Spleen (tissue), 11 donors: ENCODE measurements at regions not wholly inside any gene's neighbourhood (a gene's known extent, or its start where the extent isn't known, plus 50 kb on each side); places are given as distances from the start of the nearest gene placed in this dataset.

Experiments
- DNase-seq: peaks from one replicate; pipeline ENCODE4 v3.0.0-alpha.2; 2020
- H3K27ac ChIP-seq, 8 donors: fragments of 200-600 bp; sonication (generic) in 7 of 8; 1 replicate in 4 of 8; 2 replicates in 4 of 8; pipeline versions ENCODE4 v1.5.0 to v1.8.0; 2016 to 2021; ENCODE audit warnings: inconsistent platforms in 4 of 8, mild to moderate bottlenecking in 4 of 8, moderate library complexity in 1 of 8
- H3K27me3 ChIP-seq, 7 donors: fragments of 200-600 bp; sonication (generic) in 6 of 7; replicated peaks in 1 of 7; 1 replicate in 4 of 7; 2 replicates in 3 of 7; pipeline versions ENCODE4 v1.5.0 to v1.8.0; 2016 to 2021; ENCODE audit warnings: inconsistent platforms in 3 of 7, mild to moderate bottlenecking in 1 of 7
- H3K36me3 ChIP-seq, 6 donors: fragments of 200-600 bp; sonication (generic) in 5 of 6; 1 replicate in 4 of 6; 2 replicates in 2 of 6; pipeline versions ENCODE4 v1.5.0 to v1.8.0; 2016 to 2021; ENCODE audit warnings: inconsistent platforms in 2 of 6
- H3K4me1 ChIP-seq, 6 donors: fragments of 200-600 bp; sonication (generic) in 5 of 6; 1 replicate in 3 of 6; 2 replicates in 3 of 6; pipeline versions ENCODE4 v1.5.0 to v1.8.0; 2016 to 2021; ENCODE audit warnings: inconsistent platforms in 3 of 6
- H3K4me3 ChIP-seq, 8 donors: fragments of 200-600 bp; sonication (generic) in 7 of 8; 1 replicate in 4 of 8; 2 replicates in 4 of 8; pipeline versions ENCODE4 v1.5.0 to v1.8.0; 2016 to 2021; ENCODE audit warnings: inconsistent platforms in 4 of 8, mild to moderate bottlenecking in 4 of 8, moderate library complexity in 2 of 8
- H3K9me3 ChIP-seq, 8 donors: fragments of 200-600 bp; sonication (generic) in 7 of 8; 1 replicate in 4 of 8; 2 replicates in 4 of 8; pipeline versions ENCODE4 v1.5.0 to v1.8.0; 2016 to 2021; ENCODE audit warnings: inconsistent platforms in 4 of 8
- POLR2A ChIP-seq, 3 donors: fragments of 450-650 bp; IDR thresholded peaks; one replicate each; pipeline ENCODE4 v1.5.1; 2017; ENCODE audit warnings: antibody characterized with exemption in 3 of 3, mild to moderate bottlenecking in 1 of 3
- POLR2AphosphoS5 ChIP-seq, 3 donors: sonication (generic); formaldehyde crosslinking; IDR thresholded peaks; one replicate each; pipeline ENCODE4 v1.5.1; 2017; ENCODE audit warnings: antibody characterized with exemption in 3 of 3
- WGBS, 5 donors: extraction: QIAGEN DNeasy Blood & Tissue Kit in 3 of 5; methylation state at CpG; one replicate each; pipeline versions ENCODE4 v1.1.5 to v1.1.7; 2013 to 2018; 5-methylcytosine and 5-hydroxymethylcytosine counted together
- intact Hi-C: fragments of 100-400 bp; cut with DNase I; formaldehyde crosslinking; loops from one replicate; pipeline ENCODE4 v1.15.0; 2023; ENCODE audit warnings: low total_unique reads
- TF ChIP-seq, protein P1 (sequence below), 11 experiments: fragments of 200-600 bp in 7 of 11; fragments of 450-650 bp in 4 of 11; sonication (generic) in 4 of 11; IDR thresholded peaks in 8 of 11; conservative IDR thresholded peaks in 3 of 11; 1 replicate in 7 of 11; 2 replicates in 4 of 11; pipeline versions ENCODE4 v1.4.0 to v1.8.0; 2016 to 2021; ENCODE audit warnings: antibody characterized with exemption in 11 of 11, inconsistent platforms in 4 of 11, mild to moderate bottlenecking in 1 of 11
- donor health status: healthy with polysubstance abuse.
- donor health status: DM: no; HTN: no; CAD: no; lungs with moderate emphysema.
- donor health status: DM: no; HTN: no; CAD: no.
- donor health status: Bipolar disorder and iron deficiency.
- donor health status: healthy.
- donor health status: DM: no; HTN: no; CAD: no.
- donor health status: DM: yes; HTN: yes; CAD: no.

DNA sequence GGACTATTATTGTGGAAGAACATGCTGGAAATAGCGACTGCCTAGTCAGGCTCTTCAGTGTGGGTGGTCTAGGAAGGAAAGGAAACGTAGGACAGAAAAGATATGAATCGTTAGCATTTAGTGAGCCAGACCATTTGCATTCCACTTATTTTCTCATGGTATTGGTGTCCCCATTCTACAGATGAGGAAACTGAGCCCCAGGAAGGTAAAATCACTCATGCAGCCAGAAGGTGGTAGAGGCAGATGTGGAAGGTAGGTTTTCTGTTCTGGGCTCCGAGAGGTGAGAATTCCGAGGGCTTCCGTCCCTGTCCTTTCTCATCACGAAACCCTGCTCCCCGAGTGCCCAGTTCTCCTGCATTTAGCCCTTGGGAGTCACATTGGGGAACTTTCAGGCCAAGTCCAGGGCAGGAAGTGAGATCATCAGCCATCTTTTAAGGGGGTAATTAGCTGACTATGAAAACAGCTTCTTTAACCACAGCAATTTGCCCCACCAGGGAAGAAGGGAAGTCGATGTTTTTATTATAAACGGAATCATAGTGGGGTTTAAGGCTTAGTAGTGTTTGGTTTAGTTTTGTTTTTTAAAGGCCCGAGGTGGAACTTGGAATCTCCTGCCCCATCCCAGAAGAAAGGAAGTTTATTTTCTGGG, 110.7 kb upstream of the IRX3 start:
- Histone ChIP-seq H3K4me1 (no peaks in the 10 kb centered on the region), H3K4me3 (no peak overlapping the region), H3K36me3 (no peaks in the 10 kb centered on the region), H3K27ac (no peak overlapping the region), H3K9me3 (peaks cover 0 to 6% (median 0%) of the 10 kb centered on the region in 8 donors), H3K27me3 (peaks cover 0 to 9% (median 0%) of the 10 kb centered on the region in 7 donors)
- WGBS, 5 donors: 69 to 74% (median 71%) methylated on average over 11 of the region's 11 CpGs
- no peak for TF ChIP-seq POLR2A (IDR thresholded peaks at IDR 0.05)
- TF ChIP-seq, protein P1, sequence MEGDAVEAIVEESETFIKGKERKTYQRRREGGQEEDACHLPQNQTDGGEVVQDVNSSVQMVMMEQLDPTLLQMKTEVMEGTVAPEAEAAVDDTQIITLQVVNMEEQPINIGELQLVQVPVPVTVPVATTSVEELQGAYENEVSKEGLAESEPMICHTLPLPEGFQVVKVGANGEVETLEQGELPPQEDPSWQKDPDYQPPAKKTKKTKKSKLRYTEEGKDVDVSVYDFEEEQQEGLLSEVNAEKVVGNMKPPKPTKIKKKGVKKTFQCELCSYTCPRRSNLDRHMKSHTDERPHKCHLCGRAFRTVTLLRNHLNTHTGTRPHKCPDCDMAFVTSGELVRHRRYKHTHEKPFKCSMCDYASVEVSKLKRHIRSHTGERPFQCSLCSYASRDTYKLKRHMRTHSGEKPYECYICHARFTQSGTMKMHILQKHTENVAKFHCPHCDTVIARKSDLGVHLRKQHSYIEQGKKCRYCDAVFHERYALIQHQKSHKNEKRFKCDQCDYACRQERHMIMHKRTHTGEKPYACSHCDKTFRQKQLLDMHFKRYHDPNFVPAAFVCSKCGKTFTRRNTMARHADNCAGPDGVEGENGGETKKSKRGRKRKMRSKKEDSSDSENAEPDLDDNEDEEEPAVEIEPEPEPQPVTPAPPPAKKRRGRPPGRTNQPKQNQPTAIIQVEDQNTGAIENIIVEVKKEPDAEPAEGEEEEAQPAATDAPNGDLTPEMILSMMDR (IDR thresholded peaks at IDR 0.05 in 8 of 11, conservative IDR thresholded peaks at IDR 0.05 in 3 of 11): no peak
- TF ChIP-seq POLR2AphosphoS5 (IDR thresholded peaks at IDR 0.05): no peak
- DNase-seq: no peak
- intact Hi-C loops: no loop called here

DNA sequence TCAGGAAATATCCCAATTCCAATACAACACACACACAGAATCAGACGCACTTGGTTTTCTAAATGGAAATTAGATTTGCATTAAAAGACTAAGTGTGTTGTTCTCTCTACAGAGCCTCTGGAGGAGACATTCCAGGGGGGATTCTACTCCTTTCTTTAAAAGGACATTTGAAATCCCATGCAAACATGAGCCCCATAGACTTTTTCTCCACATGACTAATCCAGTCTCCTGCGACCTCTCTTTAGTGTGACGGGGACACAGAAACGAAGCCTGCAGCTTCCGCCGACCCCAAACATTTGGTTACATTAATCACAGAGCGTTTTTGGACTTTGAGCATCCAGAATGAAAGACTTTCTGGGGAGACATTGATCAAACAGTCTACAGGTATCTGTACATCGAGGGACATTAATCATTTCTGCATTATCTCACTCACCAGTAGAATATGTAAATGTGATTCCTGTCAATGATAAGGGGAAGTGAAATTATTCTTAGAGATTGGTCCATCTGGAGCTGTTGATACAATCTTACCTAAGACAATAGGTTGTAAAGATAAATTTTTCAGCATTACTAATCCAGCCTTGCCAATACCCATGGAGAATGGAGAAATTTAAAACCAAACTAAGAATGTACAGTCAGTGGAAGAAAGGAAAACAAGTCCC, 103.4 kb upstream of the IRX3 start:
- Histone ChIP-seq H3K27ac (no peak overlapping the region), H3K4me3 (no peak overlapping the region), H3K9me3 (peaks cover 0 to 4% (median 0%) of the 10 kb centered on the region in 8 donors), H3K4me1 (no peaks in the 10 kb centered on the region), H3K36me3 (no peaks in the 10 kb centered on the region), H3K27me3 (peaks cover 0 to 4% (median 0%) of the 10 kb centered on the region in 7 donors)
- intact Hi-C loops: no loop called here
- no peak for DNase-seq
- 60 to 76% (median 69%) methylated on average over 8 of the region's 8 CpGs for WGBS, 5 donors
- TF ChIP-seq, protein P1 (IDR thresholded peaks at IDR 0.05 in 8 of 11, conservative IDR thresholded peaks at IDR 0.05 in 3 of 11): no peak
- no peak for TF ChIP-seq POLR2AphosphoS5 (IDR thresholded peaks at IDR 0.05)
- no peak for TF ChIP-seq POLR2A (IDR thresholded peaks at IDR 0.05)

DNA sequence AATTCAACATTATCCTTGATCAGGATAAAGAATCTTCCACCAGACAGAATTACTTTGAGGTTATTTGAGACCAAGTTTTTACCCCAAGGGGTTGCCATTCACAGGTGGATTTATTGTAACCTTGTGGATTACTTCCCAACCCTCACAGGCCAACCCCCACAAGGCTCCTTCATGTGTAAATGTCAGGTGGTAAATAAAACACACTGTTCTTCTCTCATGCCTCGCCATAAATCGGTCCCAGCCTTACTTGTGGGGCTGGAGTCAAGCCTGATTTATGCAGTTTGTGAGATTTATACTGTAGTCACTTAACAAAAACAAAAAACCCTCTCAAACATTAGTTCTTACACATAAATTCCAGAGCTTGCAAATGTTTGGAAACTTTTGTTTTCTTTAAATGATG, 98.6 kb upstream of the IRX3 start:
- DNase-seq: no peak
- TF ChIP-seq, protein P1 (IDR thresholded peaks at IDR 0.05 in 8 of 11, conservative IDR thresholded peaks at IDR 0.05 in 3 of 11): no peak
- no peak for TF ChIP-seq POLR2A (IDR thresholded peaks at IDR 0.05)
- TF ChIP-seq POLR2AphosphoS5 (IDR thresholded peaks at IDR 0.05): no peak
- no peaks in the 10 kb centered on the region for H3K36me3 ChIP-seq
- 50 to 70% (median 54%) methylated on average over 2 of the region's 2 CpGs for WGBS, 5 donors
- intact Hi-C loops: no loop called here
- no peak overlapping the region for H3K27ac ChIP-seq
- peaks cover 0 to 19% (median 8%) of the 10 kb centered on the region in 8 donors for H3K9me3 ChIP-seq
- no peak overlapping the region for H3K4me3 ChIP-seq
- H3K4me1 ChIP-seq: no peaks in the 10 kb centered on the region
- no peaks in the 10 kb centered on the region for H3K27me3 ChIP-seq

DNA sequence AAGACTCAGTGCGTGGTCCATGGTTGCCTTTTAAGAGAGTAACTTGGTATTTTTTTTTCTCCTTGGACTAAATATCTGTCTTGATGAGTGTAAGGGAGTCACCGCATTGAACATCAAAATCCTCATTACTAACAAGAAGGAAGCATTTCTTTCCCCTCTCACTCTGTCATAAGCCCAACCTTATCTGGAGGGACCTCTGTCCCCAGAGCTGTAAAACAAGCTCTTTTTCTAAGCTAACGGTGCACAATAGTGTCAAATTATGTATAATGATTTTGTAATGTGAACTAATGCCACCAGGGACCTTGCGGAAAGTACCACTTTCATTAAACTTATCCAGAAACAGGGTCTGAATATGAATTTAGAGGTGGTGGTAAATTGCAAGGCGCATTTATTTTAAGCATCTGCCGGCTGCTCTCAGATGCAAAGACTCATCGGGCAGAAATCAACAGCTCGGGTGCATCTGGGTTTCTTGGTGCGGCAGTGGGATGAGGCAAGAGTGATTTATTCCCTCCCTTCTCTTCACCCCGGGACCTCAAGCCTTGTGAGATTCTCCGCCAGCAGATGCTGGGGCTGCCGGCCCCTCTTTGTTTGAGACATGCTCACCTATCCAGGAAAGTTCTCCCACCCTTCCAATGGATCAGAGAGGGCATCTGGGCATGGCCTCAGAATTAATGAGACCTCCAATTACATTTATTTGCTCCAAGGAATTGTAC, 95.2 kb upstream of the IRX3 start:
- H3K9me3 ChIP-seq: peaks cover 0 to 34% (median 14%) of the 10 kb centered on the region in 8 donors
- intact Hi-C loops: no loop called here

More for the DNA sequence above, 95.2 kb upstream of the IRX3 start:
- Histone ChIP-seq H3K4me1 (no peaks in the 10 kb centered on the region), H3K27me3 (peaks cover 0 to 5% (median 0%) of the 10 kb centered on the region in 7 donors), H3K36me3 (no peaks in the 10 kb centered on the region), H3K4me3 (no peak overlapping the region), H3K27ac (no peak overlapping the region)
- no peak for TF ChIP-seq POLR2A (IDR thresholded peaks at IDR 0.05)
- TF ChIP-seq, protein P1 (IDR thresholded peaks at IDR 0.05 in 8 of 11, conservative IDR thresholded peaks at IDR 0.05 in 3 of 11): no peak
- TF ChIP-seq POLR2AphosphoS5 (IDR thresholded peaks at IDR 0.05): no peak
- no peak for DNase-seq
- 77 to 81% (median 79%) methylated on average over 12 of the region's 12 CpGs for WGBS, 5 donors
